ENCODE measurements at regions not wholly inside any gene's neighbourhood (a gene's known extent, or its start where the extent isn't known, plus 50 kb on each side); places are given as distances from the start of the nearest gene placed in this dataset.

DNA sequence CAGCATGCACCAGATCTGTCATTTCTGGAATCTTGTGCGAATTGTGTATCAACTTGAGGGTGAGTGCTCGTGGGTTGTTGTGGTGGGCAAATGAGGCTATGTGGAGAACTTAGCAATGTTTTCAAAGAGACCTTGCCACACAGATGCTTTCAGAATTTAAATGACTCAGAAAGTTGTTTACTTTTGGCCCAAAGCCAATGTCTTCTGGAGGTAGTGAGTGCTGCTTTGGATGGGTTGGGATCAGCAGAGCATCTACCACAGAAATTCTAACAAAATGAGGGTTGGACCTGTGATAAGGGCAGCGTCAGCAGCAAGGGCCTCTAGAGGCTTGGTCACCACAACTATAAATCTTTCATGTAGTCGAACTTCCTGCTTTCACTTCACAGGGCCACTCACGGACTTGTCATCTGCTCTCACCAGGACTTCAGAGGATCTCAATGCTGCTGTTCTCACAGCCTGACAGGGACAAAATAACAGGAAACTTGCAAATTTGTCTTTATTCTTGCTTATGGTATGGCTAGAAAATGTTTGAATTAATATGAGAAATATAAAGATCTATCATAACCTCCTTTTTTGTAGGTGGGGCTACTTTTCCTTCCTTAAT is 111.4 kb downstream of the DACT1 start:
- no peak for TF ChIP-seq POLR2A (IDR thresholded peaks at IDR 0.05; ENCODE audit: low read depth, low read length)
- no peak for TF ChIP-seq TAF1 (IDR thresholded peaks at IDR 0.05; ENCODE audit: borderline replicate concordance, low read depth, low read length)
